A549 (cell line): ENCODE measurements at regions not wholly inside any gene's neighbourhood (a gene's known extent, or its start where the extent isn't known, plus 50 kb on each side); places are given as distances from the start of the nearest gene placed in this dataset.

Source experiments
- ATAC-seq, 2 experiments: fragments of 200-7000 bp in 1 of 2; fragments of >200 bp in 1 of 2; cut with Nextera tagmentation in 1 of 2; cut with Tn5 transposase in 1 of 2; 3 replicates each; pipeline versions ENCODE4 v1.8.0 to v1.9.1; 2018 to 2020; ENCODE audit warnings: mild to moderate bottlenecking in 1 of 2, moderate library complexity in 1 of 2
- CTCF ChIA-PET: fragments of 300-600 bp; sonication (Branson Sonifier 250); formaldehyde crosslinking; extraction: SDS; loops from one replicate; lab custom pipeline; 2021; ENCODE audit warnings: antibody characterized with exemption, inconsistent platforms; lab: Yijun Ruan, JAX
- POLR2A ChIA-PET: fragments of 350-600 bp; formaldehyde crosslinking; extraction: SDS; loops from one replicate; lab custom pipeline; 2021; ENCODE audit warnings: antibody characterized with exemption, inconsistent platforms; lab: Yijun Ruan, JAX
- DNase-seq, 2 experiments: peaks; one replicate each; pipeline versions ENCODE4 v3.0.0 to v3.0.0-alpha.2; 2011 to 2016; ENCODE audit warnings: low read depth in 1 of 2, low spot score in 1 of 2
- FAIRE-seq: peaks from 2 replicates; lab custom pipeline; 2011; peaks lifted over from hg19 to GRCh38; lab: Jason Lieb, UNC
- H3K27ac ChIP-seq, 2 experiments: fragments of >200 bp; sonication (Bioruptor Twin); formaldehyde crosslinking; 3 replicates each; pipeline ENCODE4 v1.5.1; 2016 to 2017
- H3K4me1 ChIP-seq: fragments of >200 bp; sonication (Bioruptor Twin); formaldehyde crosslinking; 3 replicates; pipeline ENCODE4 v1.6.1; 2016
- H3K4me2 ChIP-seq: fragments of >200 bp; sonication (Bioruptor Twin); formaldehyde crosslinking; 3 replicates; pipeline ENCODE4 v1.6.1; 2016
- H3K4me3 ChIP-seq: fragments of >200 bp; sonication (Bioruptor Twin); formaldehyde crosslinking; 3 replicates; pipeline ENCODE4 v1.5.1; 2016
- H3K9me3 ChIP-seq: fragments of >200 bp; sonication (Bioruptor Twin); formaldehyde crosslinking; 3 replicates; pipeline ENCODE4 v1.6.1; 2016
- BCL3 ChIP-seq: fragments of >200 bp; sonication (Bioruptor Twin); formaldehyde crosslinking; IDR thresholded peaks from 3 replicates; pipeline ENCODE4 v1.6.1; 2016
- E2F6 ChIP-seq: IDR thresholded peaks from 2 replicates; pipeline ENCODE4 v1.6.1; 2012; ENCODE audit warnings: low read depth, borderline replicate concordance
- EHMT2 ChIP-seq: fragments of 200-600 bp; sonication (generic); IDR thresholded peaks from 2 replicates; pipeline ENCODE4 v1.6.1; 2016; ENCODE audit warnings: antibody characterized with exemption, low read depth, mild to moderate bottlenecking, moderate library complexity
- EP300 ChIP-seq, 2 experiments: fragments of >200 bp; sonication (Bioruptor Twin); formaldehyde crosslinking; IDR thresholded peaks; 2 replicates in 1 of 2; 3 replicates in 1 of 2; pipeline ENCODE4 v1.6.1; 2016 to 2017
- ESRRA ChIP-seq: fragments of 150-350 bp; IDR thresholded peaks from 2 replicates; pipeline ENCODE4 v1.6.1; 2014; ENCODE audit warnings: mild to moderate bottlenecking, low read length, borderline replicate concordance
- FOSB ChIP-seq: fragments of 250-450 bp; sonication (Bioruptor Pico); IDR thresholded peaks from 2 replicates; pipeline ENCODE4 v1.5.0; 2020; ENCODE audit warnings: mild to moderate bottlenecking, moderate library complexity
- GATA3 ChIP-seq: IDR thresholded peaks from 2 replicates; pipeline ENCODE4 v1.6.1; 2012; ENCODE audit warnings: borderline replicate concordance
- HOXB13 ChIP-seq: fragments of 250-450 bp; sonication (Bioruptor Pico); IDR thresholded peaks from 2 replicates; pipeline ENCODE4 v1.5.0; 2020; ENCODE audit warnings: low read depth, mild to moderate bottlenecking, moderate library complexity
- KDM1A ChIP-seq: fragments of 200-600 bp; sonication (generic); IDR thresholded peaks from 2 replicates; pipeline ENCODE4 v1.6.1; 2016; ENCODE audit warnings: low read depth, mild to moderate bottlenecking
- MAFK ChIP-seq: fragments of 450-650 bp; IDR thresholded peaks from 2 replicates; pipeline ENCODE4 v1.6.1; 2014; ENCODE audit not compliant: partially characterized antibody
- MYC ChIP-seq: IDR thresholded peaks from 2 replicates; pipeline ENCODE4 v1.6.1; 2012; ENCODE audit warnings: mild to moderate bottlenecking, inconsistent platforms, low read length, improper control_type of control experiment, borderline replicate concordance
- NFE2L2 ChIP-seq: fragments of 150-350 bp; conservative IDR thresholded peaks from 2 replicates; pipeline ENCODE4 v1.6.1; 2014; ENCODE audit warnings: low read length
- NPAS2 ChIP-seq: fragments of 250-450 bp; sonication (Bioruptor Pico); IDR thresholded peaks from 2 replicates; pipeline ENCODE4 v1.8.0; 2022; ENCODE audit warnings: mild to moderate bottlenecking, moderate library complexity, borderline replicate concordance
- PHF8 ChIP-seq: fragments of 200-600 bp; sonication (generic); IDR thresholded peaks from 2 replicates; pipeline ENCODE4 v1.6.1; 2016; ENCODE audit warnings: low read depth, mild to moderate bottlenecking, antibody characterized with exemption, moderate library complexity, borderline replicate concordance
- POLR2AphosphoS2 ChIP-seq: conservative IDR thresholded peaks from 2 replicates; pipeline ENCODE4 v1.6.1; 2012; ENCODE audit warnings: low read length, improper control_type of control experiment, inconsistent platforms
- RARB ChIP-seq: fragments of 250-450 bp; sonication (Bioruptor Pico); IDR thresholded peaks from 2 replicates; pipeline ENCODE4 v1.8.0; 2021; ENCODE audit warnings: mild to moderate bottlenecking, moderate library complexity
- REST ChIP-seq: fragments of 200-600 bp; sonication (generic); IDR thresholded peaks from 2 replicates; pipeline ENCODE4 v1.6.1; 2016; ENCODE audit warnings: antibody characterized with exemption, mild to moderate bottlenecking, moderate library complexity
- TFCP2L1 ChIP-seq: fragments of 250-450 bp; sonication (Bioruptor Pico); IDR thresholded peaks from 2 replicates; pipeline ENCODE4 v1.5.0; 2021; ENCODE audit warnings: mild to moderate bottlenecking
- TP53 ChIP-seq: fragments of 250-450 bp; sonication (Bioruptor Pico); IDR thresholded peaks from 2 replicates; pipeline ENCODE4 v1.5.0; 2021; ENCODE audit warnings: mild to moderate bottlenecking, moderate library complexity
- ZC3H11A ChIP-seq: fragments of 450-650 bp; IDR thresholded peaks from 2 replicates; pipeline ENCODE4 v1.6.1; 2014; ENCODE audit warnings: antibody characterized with exemption, mild to moderate bottlenecking
- ZSCAN20 ChIP-seq: fragments of 250-450 bp; sonication (Bioruptor Pico); IDR thresholded peaks from 2 replicates; pipeline ENCODE4 v1.8.0; 2022; ENCODE audit warnings: mild to moderate bottlenecking, moderate library complexity
- WGBS: methylation state at CpG from one replicate; pipeline ENCODE4 v1.1.6; 2017; ENCODE audit errors: missing lambda C conversion rate; 5-methylcytosine and 5-hydroxymethylcytosine counted together

- peak; percentile 49 to 59; a peak in 4 of 6 replicates for ATAC-seq
- POLR2A ChIA-PET = no interaction called here
Observed at GRCh38 chr6:11851387-11851786, 72.8 kb upstream of the ADTRP start.

GRCh38 chr6:11848852-11849731 is 70.5 kb upstream of the ADTRP start:
- CTCF ChIA-PET = no interaction called here
- 84% methylated on average over 2 of the region's 2 CpGs for WGBS
- POLR2A ChIA-PET = no interaction called here
- Histone ChIP-seq H3K27ac (no peak overlapping the region), H3K4me2 (no peak overlapping the region), H3K4me1 (0 out of 3 replicates have a peak, but pooled peaks cover 5% of the 10 kb centered on the region), H3K9me3 (no peaks in the 10 kb centered on the region), H3K4me3 (no peak overlapping the region)
- FAIRE-seq (no peak), ATAC-seq (no peak), DNase-seq (no peak)
- no peak for TF ChIP-seq KDM1A
- TF ChIP-seq E2F6 = no peak
- no peak for TF ChIP-seq NPAS2 (CRISPR knock-in tag)
- TF ChIP-seq PHF8 = no peak
- no peak for TF ChIP-seq MYC
- TF ChIP-seq FOSB (CRISPR knock-in tag) = no peak
- TF ChIP-seq EP300 (IDR thresholded peaks at IDR 0.05) = no peak
- TF ChIP-seq ZSCAN20 (CRISPR knock-in tag) = no peak
- no peak for TF ChIP-seq POLR2AphosphoS2
- TF ChIP-seq NFE2L2 = no peak
- TF ChIP-seq ZC3H11A = no peak
- no peak for TF ChIP-seq BCL3
- TF ChIP-seq TP53 (CRISPR knock-in tag) = no peak
- no peak for TF ChIP-seq REST
- no peak for TF ChIP-seq MAFK

More at GRCh38 chr6:11851387-11851786, 72.8 kb upstream of the ADTRP start:
- Histone ChIP-seq H3K4me1 (peaks cover 16% of the 10 kb centered on the region; the same call in 2 of the 3 replicates), H3K27ac (no peak overlapping the region), H3K9me3 (peaks cover 8% of the 10 kb centered on the region; the same call in 2 of the 3 replicates), H3K4me2 (no peak overlapping the region), H3K4me3 (no peak overlapping the region)
- DNase-seq (peak in 1 of 2 experiments; percentile 38), FAIRE-seq (no peak)
- TF ChIP-seq ESRRA = no peak
- TF ChIP-seq TP53 (CRISPR knock-in tag) = no peak
- TF ChIP-seq HOXB13 (CRISPR knock-in tag) = no peak
- TF ChIP-seq GATA3 = no peak
- no peak for TF ChIP-seq EHMT2
- no peak for TF ChIP-seq RARB (CRISPR knock-in tag)
- no peak for TF ChIP-seq TFCP2L1 (CRISPR knock-in tag)
- CTCF ChIA-PET = no interaction called here
- 36% methylated on average over 3 of the region's 4 CpGs for WGBS
